Ovary (tissue), 3 donors: ENCODE measurements at regions not wholly inside any gene's neighbourhood (a gene's known extent, or its start where the extent isn't known, plus 50 kb on each side); places are given as distances from the start of the nearest gene placed in this dataset.

Experiments used
- CTCF ChIP-seq, 3 donors: fragments of 450-650 bp in 2 of 3; fragments of 200-600 bp in 1 of 3; IDR thresholded peaks; one replicate each; pipeline versions ENCODE4 v1.5.1 to v1.8.0; 2016 to 2022; ENCODE audit warnings: antibody characterized with exemption in 3 of 3, mild to moderate bottlenecking in 1 of 3
- EP300 ChIP-seq: sonication (generic); formaldehyde crosslinking; IDR thresholded peaks from one replicate; pipeline ENCODE4 v1.6.1; 2017; ENCODE audit warnings: antibody characterized with exemption
- POLR2A ChIP-seq: fragments of 450-650 bp; IDR thresholded peaks from one replicate; pipeline ENCODE4 v1.6.1; 2017; ENCODE audit warnings: antibody characterized with exemption, mild to moderate bottlenecking, moderate library complexity
- donor health status: DM: no; HTN: no; CAD: no.

- no peak for TF ChIP-seq CTCF (IDR thresholded peaks at IDR 0.05)
- TF ChIP-seq EP300 = no peak
- no peak for TF ChIP-seq POLR2A
Observed at GRCh38 chr7:94127026-94127425, 122.9 kb upstream of the BET1 start.
